ENCODE measurements at regions not wholly inside any gene's neighbourhood (a gene's known extent, or its start where the extent isn't known, plus 50 kb on each side); places are given as distances from the start of the nearest gene placed in this dataset.

- DNase-seq (ENCODE audit: low spot score), result no peak
These were observed 577.7 kb downstream of the MRPL39 start for GRCh38 chr21:25029580-25029979.

DNA sequence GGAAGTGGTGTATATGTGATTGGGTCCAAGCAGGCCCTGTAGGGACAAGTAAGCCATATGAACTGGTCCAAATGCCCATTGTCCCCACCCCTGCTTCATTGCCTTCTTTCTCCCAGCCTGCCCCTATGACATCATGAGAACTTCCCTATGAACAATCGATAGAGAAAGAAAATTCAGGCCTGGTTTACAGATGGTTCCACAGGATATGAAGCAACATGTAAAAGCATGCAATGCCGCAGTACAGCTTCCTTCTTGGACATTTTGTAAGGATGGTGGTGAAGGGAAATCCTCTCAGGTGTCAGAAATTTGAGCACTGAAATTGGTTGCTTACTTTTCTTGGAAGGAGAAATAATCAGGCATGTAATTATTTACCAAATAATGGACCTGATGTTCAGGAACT lies 581.7 kb downstream of the MRPL39 start:
- DNase-seq (ENCODE audit: low spot score), result no peak

DNA sequence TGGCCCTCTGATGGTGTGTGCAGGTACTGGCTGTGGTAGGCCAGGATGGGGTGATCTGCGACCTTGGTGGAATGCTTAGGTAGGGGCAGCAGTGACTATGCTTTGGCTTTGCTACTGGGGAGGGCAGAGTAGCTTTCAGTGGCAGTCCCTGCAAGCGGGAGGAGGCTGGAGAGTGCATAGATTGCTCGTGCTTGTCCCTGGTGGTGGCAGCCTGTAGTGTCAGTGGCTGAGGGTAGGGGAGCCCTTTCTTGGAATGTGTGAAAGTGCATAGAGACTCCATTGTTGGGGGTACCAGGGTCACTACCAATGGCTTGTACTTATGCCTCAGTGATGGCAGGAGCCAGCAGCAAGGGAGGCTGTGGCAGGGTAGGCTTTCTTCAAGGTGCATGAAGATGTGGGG lies 582.6 kb downstream of the MRPL39 start:
- no peak for DNase-seq (ENCODE audit: low spot score)

GRCh38 chr21:25005388-25005787 lies 601.9 kb downstream of the MRPL39 start:
- no peak for DNase-seq (ENCODE audit: low spot score)

DNA sequence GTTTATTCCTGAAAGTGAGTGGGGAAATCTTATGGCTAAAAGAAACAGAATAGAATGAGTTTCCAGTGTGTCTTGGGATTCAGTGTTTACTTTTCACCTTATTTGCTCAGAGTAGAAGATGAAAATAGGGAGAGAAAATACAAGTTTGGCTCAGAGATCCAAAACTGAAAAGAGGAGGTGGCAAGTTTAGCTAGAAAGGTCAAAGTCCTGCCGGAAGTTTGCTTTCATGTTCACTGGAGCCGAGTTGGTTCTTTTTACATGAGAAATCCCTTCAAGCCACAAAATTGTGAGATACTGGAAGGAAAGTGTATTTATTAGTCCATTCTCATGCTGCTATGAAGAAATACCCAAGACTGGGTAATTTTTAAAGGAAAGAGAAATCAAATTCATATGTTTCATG lies 604.6 kb downstream of the MRPL39 start:
- no peak for DNase-seq (ENCODE audit: low spot score)

DNA sequence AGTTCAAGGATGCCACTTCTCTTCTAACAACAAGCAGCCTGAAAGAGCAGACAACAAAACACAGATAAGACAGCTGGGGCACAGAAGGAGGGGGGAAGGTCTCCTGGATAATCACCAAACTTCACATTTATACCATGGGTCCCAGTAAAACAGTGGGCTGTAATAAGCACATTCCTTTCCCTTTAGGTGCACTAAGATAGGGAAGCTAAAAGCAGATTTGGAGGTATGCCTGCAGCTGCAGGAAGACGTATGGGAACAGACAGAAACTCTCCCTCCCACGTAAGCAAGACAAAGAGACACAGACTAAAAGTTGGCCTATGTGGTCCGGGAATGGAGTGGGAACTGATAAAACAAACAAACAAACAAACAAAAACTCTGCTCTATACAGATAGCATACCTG lies 612.1 kb downstream of the MRPL39 start:
- no peak for DNase-seq (ENCODE audit: low spot score)

GRCh38 chr21:24994717-24995116 lies 612.6 kb downstream of the MRPL39 start:
- no peak for DNase-seq (ENCODE audit: low spot score)

- DNase-seq (ENCODE audit: low spot score), result no peak
These were observed 617.8 kb downstream of the MRPL39 start for GRCh38 chr21:24989516-24989915.

DNA sequence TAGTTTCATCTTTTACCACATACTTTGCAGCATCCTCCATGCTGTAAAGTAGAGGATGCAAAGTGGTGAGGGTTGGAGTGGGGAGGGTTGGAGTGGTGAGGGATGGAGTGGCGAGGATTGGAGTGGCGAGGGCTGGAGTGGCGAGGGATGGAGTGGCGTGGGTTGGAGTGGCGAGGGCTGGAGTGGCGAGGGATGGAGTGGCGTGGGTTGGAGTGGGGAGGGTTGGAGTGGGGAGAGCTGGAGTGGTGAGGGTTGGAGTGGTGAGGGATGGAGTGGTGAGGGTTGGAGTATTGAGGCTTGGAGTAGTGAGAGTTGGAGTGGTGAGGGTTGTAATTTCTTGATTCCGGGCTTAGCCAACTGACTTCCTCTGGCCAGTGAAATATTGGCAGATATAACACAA lies 618.3 kb downstream of the MRPL39 start:
- no peak for DNase-seq (ENCODE audit: low spot score)

DNA sequence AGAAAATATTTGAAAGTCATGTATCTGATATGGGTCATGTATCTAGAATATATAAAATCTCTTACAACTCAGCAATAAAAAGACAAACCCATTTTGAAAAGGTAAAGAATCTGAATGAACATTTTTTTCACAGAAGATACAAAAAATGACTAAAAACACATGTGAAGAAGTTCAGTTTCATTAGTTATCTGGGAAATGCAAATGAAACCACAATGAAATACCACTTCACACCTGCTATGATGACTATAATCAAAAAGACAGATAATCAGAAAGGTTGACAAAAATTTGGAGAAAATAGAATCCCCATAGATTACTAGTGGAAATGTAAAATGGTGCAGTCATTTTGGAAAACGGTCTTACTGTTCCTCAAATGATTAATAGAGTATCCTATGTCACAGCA lies 631.0 kb downstream of the MRPL39 start:
- DNase-seq (ENCODE audit: low spot score), result no peak

DNA sequence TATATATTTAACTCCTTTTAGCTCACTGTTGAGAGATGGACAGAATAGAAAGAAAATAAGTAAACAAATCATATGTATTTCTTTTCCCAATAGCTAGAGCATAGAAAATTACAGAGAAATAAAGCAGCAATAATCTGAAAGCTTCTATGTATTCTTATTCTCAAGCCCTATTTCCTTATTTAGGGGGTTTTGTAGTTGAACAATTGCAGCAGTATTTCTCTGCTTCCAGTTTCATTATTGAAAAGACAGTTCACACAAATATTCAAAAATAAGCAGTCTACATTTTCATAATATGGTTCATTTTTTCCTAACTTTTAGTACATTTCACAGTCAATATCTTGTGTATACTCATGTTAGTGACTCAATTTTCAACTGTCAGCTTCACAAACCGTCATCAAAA lies 638.2 kb downstream of the MRPL39 start:
- DNase-seq (ENCODE audit: low spot score), result no peak

DNA sequence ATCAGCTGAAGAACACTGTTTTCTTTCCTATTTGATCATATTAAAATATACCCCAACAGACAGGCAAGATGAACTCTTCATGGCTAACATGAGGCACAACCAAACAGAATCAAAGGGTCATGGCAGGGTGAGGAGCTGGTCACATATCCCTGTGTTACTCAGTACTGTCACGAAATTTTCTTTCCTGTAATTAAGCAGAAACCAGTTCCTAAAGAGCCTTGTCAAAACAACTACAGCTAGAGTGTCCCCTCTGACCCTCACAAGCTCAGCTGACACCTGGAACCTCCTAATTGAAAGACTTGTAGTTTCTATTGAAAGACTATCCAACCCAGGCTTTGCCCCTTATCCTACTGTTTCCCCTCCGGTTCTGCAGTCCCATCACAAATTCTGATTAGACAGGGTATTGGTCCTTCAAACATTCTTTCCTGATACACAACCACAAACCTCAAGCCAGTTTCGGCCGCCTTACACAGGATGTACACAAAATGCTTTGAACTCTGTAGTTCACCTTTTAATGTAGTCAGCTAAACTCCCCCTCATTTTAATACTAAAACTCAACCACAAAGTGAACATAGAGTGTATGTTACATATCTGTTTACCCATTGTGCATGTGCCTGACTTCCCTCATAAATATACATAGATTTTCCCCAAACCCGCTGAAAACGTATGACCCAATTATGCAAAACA lies 651.9 kb downstream of the MRPL39 start:
- DNase-seq (ENCODE audit: low spot score), result no peak

- DNase-seq (ENCODE audit: low spot score), result no peak
These were observed 659.1 kb downstream of the MRPL39 start for GRCh38 chr21:24948186-24948585.

- DNase-seq (ENCODE audit: low spot score), result no peak
These were observed 661.4 kb downstream of the MRPL39 start for GRCh38 chr21:24945910-24946309.

GRCh38 chr21:24941316-24942185 lies 665.7 kb downstream of the MRPL39 start:
- no peak for DNase-seq (ENCODE audit: low spot score)

- DNase-seq (ENCODE audit: low spot score), result no peak
These were observed 668.0 kb downstream of the MRPL39 start for GRCh38 chr21:24939291-24939690.

DNA sequence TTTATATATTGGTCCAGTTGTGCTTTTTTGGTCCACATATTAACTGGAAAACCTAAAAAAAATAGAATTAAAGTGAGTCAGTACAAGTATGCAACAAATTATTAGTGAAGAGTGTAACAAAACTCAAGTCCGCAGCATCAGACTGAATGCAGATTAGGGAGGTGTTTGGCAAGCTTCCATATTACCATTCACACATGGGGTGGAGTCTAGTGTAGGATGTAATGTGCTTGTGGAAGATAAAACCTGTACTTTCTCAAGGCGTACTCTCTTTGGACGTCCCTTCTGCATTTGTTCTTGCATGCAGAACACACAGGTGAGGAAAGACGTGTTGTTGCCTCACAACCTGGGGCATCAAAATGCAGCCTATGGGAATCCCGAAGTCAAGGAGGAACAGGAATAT lies 668.7 kb downstream of the MRPL39 start:
- DNase-seq (ENCODE audit: low spot score), result no peak

GRCh38 chr21:24935991-24936390 lies 671.3 kb downstream of the MRPL39 start:
- DNase-seq (ENCODE audit: low spot score), result no peak

DNA sequence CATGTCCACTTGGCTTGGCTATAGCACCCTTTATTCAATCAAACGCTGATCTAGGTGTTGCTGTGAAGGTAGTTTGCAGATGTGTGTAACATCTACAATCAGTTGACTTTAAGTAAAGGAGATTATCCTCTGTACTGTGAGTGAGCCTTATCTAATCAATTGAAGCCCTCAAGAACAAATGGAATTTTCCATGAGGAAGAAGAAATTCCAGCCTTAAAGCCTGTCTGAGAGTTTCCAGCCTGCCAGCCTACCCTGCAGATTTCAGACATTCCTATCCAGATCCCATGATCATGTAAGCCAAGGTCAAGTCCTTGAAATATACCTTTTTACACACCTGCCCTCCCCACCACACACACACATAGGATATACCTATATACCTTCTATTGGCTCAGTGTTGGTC lies 696.7 kb downstream of the MRPL39 start:
- DNase-seq (ENCODE audit: low spot score), result no peak

DNA sequence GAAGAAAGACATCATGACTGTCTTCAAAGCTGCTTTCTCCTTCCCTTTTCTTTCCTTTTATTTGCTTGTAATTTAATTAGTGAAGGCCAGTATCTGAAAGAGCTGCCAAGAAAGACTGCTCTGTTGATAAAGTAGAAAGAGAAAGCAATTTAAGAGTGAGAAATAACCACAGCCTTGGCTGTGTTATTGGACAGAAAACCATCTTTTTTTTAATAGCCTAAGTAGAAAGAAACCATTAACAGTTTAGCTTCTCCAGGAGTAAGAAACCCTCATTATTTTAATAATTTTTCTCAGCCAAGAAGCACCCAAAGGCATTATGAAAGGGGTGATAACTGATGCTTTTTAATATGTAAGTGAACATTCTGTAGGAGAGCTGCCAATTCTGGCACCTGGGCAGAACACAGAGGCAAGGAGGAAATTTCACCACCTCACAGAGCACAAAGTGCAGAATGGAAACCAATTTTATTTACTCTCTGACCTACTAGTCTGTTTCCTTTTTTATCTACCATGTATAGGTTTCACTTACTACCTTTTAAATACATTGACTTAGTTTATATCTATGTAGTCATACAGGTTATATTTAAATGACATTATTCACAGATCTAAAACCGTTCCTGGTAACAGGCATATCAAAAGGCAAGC lies 703.2 kb downstream of the MRPL39 start:
- no peak for DNase-seq (ENCODE audit: low spot score)

GRCh38 chr21:24899138-24899537 lies 708.1 kb downstream of the MRPL39 start:
- DNase-seq (ENCODE audit: low spot score), result no peak

DNA sequence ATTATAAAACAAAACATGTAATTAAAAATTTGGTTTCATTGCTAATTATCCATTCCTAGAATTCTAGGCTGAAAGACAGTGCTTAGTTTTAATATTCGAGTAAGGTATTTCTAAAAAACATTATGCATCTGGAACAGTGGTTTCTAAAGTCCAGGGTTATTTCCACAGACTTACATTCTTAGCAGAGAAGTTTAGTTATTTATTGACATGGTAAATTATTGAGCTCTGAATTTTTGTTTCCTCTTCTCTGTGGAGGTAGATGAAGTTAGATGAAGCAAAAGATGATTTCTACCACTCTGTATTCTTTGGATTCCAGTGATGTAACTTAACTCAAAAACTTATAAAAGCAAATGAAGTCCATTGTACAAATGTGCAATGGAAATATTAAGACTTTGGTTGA lies 709.4 kb downstream of the MRPL39 start:
- DNase-seq (ENCODE audit: low spot score), result no peak

DNA sequence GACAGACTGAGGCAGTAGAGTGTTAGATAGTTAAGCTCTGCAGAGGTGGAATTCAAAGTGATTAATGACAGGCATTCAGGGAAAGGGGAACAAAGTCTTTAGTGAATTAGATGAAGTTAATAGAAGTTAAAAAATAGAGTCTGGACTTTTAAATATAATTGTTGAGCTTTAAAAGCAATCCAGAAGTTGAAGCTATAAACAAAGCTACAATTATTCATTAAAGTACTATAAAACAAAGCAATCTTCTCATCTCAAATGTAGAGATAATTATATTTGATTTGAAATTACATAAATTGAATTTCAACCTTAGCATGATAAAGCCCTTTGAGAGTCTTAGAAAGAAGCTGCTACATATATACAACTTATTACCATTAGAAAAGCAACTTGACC lies 710.6 kb downstream of the MRPL39 start:
- no peak for DNase-seq (ENCODE audit: low spot score)

Measured in mucosa of gallbladder (tissue), 1 donor.